K562 (cell line): ENCODE measurements at regions not wholly inside any gene's neighbourhood (a gene's known extent, or its start where the extent isn't known, plus 50 kb on each side); places are given as distances from the start of the nearest gene placed in this dataset.

Experiments
- CTCF ChIP-seq, 3 experiments: IDR thresholded peaks in 2 of 3; conservative IDR thresholded peaks in 1 of 3; 2 replicates each; pipeline ENCODE4 v1.5.1; 2011 to 2012; ENCODE audit warnings: low read length in 3 of 3, mild to moderate bottlenecking in 3 of 3, control low read depth in 2 of 3, improper control_type of control experiment in 1 of 3, inconsistent platforms in 1 of 3, low read depth in 1 of 3, mixed read lengths in 1 of 3, moderate library complexity in 1 of 3; ENCODE audit not compliant: insufficient read depth in 2 of 3
- EP300 ChIP-seq: IDR thresholded peaks from 2 replicates; pipeline ENCODE4 v1.6.1; 2012; ENCODE audit warnings: low read length, improper control_type of control experiment
- KLF6 ChIP-seq: fragments of 250-450 bp; sonication (Bioruptor Pico); IDR thresholded peaks from 2 replicates; pipeline ENCODE4 v1.4.0; 2020; ENCODE audit warnings: mild to moderate bottlenecking, moderate library complexity, borderline replicate concordance
- NCOA1 ChIP-seq: fragments of 450-650 bp; IDR thresholded peaks from 2 replicates; pipeline ENCODE4 v1.6.1; 2016; ENCODE audit warnings: low read depth
- PHB2 ChIP-seq: fragments of 450-650 bp; IDR thresholded peaks from 2 replicates; pipeline ENCODE4 v1.6.1; 2017; ENCODE audit warnings: low read depth
- SRSF3 ChIP-seq: fragments of 200-400 bp; formaldehyde crosslinking; IDR thresholded peaks from 2 replicates; pipeline ENCODE4 v1.6.1; 2016; ENCODE audit warnings: mild to moderate bottlenecking, low read length, moderate library complexity; ENCODE audit not compliant: insufficient read depth
- ZHX1 ChIP-seq: fragments of 150-350 bp; conservative IDR thresholded peaks from 2 replicates; pipeline ENCODE4 v1.6.1; 2014; ENCODE audit warnings: low read length
- ZNF184 ChIP-seq: sonication (generic); formaldehyde crosslinking; IDR thresholded peaks from 2 replicates; pipeline ENCODE4 v1.5.0; 2020; ENCODE audit warnings: missing genetic modification reagents

- TF ChIP-seq CTCF (IDR thresholded peaks at IDR 0.05 in 2 of 3, conservative IDR thresholded peaks at IDR 0.05 in 1 of 3; ENCODE audit: insufficient read depth in 2 of 3, low read depth in 1 of 3, low read length in 3 of 3), result no peak
- TF ChIP-seq PHB2, result no peak
- TF ChIP-seq NCOA1, result no peak
- TF ChIP-seq SRSF3, result no peak
- TF ChIP-seq KLF6 (CRISPR knock-in tag), result no peak
- no peak for TF ChIP-seq EP300
- TF ChIP-seq ZNF184 (CRISPR knock-in tag), result no peak
- no peak for TF ChIP-seq ZHX1
Observed at GRCh38 chr6:105849746-105850145, 236.4 kb upstream of the PRDM1 start.
